Panc1 (cell line): ENCODE measurements at regions not wholly inside any gene's neighbourhood (a gene's known extent, or its start where the extent isn't known, plus 50 kb on each side); places are given as distances from the start of the nearest gene placed in this dataset.

Source experiments
- ATAC-seq: fragments of 200-7000 bp; cut with Tn5 transposase; 2 replicates; pipeline ENCODE4 v1.9.1; 2020; ENCODE audit warnings: mild to moderate bottlenecking, moderate library complexity
- BruUV-seq: library from RNA; stranded (reverse); fragments of 400-500 nt; replicated peaks from 2 replicates; lab custom pipeline; 2021; lab: Mats Ljungman, UMichigan
- CTCF ChIA-PET: fragments of 300-600 bp; sonication (Branson Sonifier 250); formaldehyde crosslinking; loops from one replicate; lab custom pipeline; 2022; ENCODE audit warnings: antibody characterized with exemption; lab: Charles Lee
- POLR2A ChIA-PET: fragments of 300-600 bp; sonication (Branson Sonifier 250); formaldehyde crosslinking; loops from one replicate; lab custom pipeline; 2022; ENCODE audit warnings: antibody characterized with exemption; lab: Charles Lee
- DNase-seq: peaks from one replicate; pipeline ENCODE4 v3.0.0-alpha.2; 2010; ENCODE audit warnings: low read depth, low spot score
- H3K27ac ChIP-seq: 2 replicates; pipeline ENCODE4 v1.5.1; 2011; ENCODE audit warnings: mild to moderate bottlenecking, low read length, inconsistent platforms
- H3K27me3 ChIP-seq: fragments of 200-500 bp; sonication (Bioruptor generic); 2 replicates; pipeline ENCODE4 v1.6.0; 2014; ENCODE audit warnings: low read length, inconsistent platforms; ENCODE audit not compliant: control insufficient read depth, insufficient read depth
- H3K36me3 ChIP-seq: fragments of 200-500 bp; sonication (Bioruptor generic); 2 replicates; pipeline ENCODE4 v1.5.1; 2014; ENCODE audit warnings: inconsistent platforms, mild to moderate bottlenecking, low read length, moderate library complexity; ENCODE audit not compliant: control insufficient read depth, insufficient read depth
- H3K4me1 ChIP-seq: 2 replicates; pipeline ENCODE4 v1.5.1; 2011; ENCODE audit warnings: inconsistent platforms, mild to moderate bottlenecking, low read length, moderate library complexity; ENCODE audit not compliant: control insufficient read depth, insufficient read depth
- H3K4me3 ChIP-seq, 2 experiments: 2 replicates each; pipeline ENCODE4 v1.5.1; 2011 to 2012; ENCODE audit warnings: low read depth in 2 of 2, low read length in 2 of 2, mild to moderate bottlenecking in 2 of 2, inconsistent platforms in 1 of 2, moderate library complexity in 1 of 2
- H3K9me3 ChIP-seq: fragments of 200-500 bp; sonication (Bioruptor generic); 2 replicates; pipeline ENCODE4 v1.5.1; 2014; ENCODE audit warnings: low read depth, mild to moderate bottlenecking, inconsistent platforms, low read length, moderate library complexity; ENCODE audit not compliant: control insufficient read depth, insufficient read depth
- CTCF ChIP-seq: fragments of 450-650 bp; IDR thresholded peaks from 2 replicates; pipeline ENCODE4 v1.5.1; 2017; ENCODE audit warnings: mild to moderate bottlenecking
- POLR2AphosphoS5 ChIP-seq: IDR thresholded peaks from 2 replicates; pipeline ENCODE4 v1.6.1; 2012; ENCODE audit warnings: mild to moderate bottlenecking, low read depth, low read length, moderate library complexity
- REST ChIP-seq, 2 experiments: IDR thresholded peaks; 2 replicates each; pipeline ENCODE4 v1.6.1; 2011 to 2012; ENCODE audit warnings: low read depth in 2 of 2, control low read depth in 1 of 2, low read length in 1 of 2, mild to moderate bottlenecking in 1 of 2, moderate library complexity in 1 of 2; ENCODE audit not compliant: insufficient read depth in 1 of 2
- SIN3A ChIP-seq: IDR thresholded peaks from 2 replicates; pipeline ENCODE4 v1.6.1; 2012; ENCODE audit warnings: low read depth, mild to moderate bottlenecking, low read length, moderate library complexity, borderline replicate concordance; ENCODE audit not compliant: insufficient read depth
- TCF7L2 ChIP-seq: IDR thresholded peaks from 2 replicates; pipeline ENCODE4 v1.6.1; 2011; ENCODE audit warnings: mild to moderate bottlenecking, low read depth, low read length, inconsistent platforms
- in situ Hi-C: cut with HindIII; loops from 2 replicates; pipeline ENCODE4 v1.10.0; 2016; ENCODE audit warnings: low sequenced_read_pairs, low pct_unique_long_range_greater_than_20kb
- intact Hi-C: fragments of 100-400 bp; cut with micrococcal nuclease; formaldehyde crosslinking; loops from one replicate; pipeline ENCODE4 v1.10.0; 2022; ENCODE audit not compliant: unreplicated experiment

- no peaks in the 10 kb centered on the region for H3K27me3 ChIP-seq
- no peak for TF ChIP-seq CTCF
- no peak for TF ChIP-seq SIN3A
- CTCF ChIA-PET, result no interaction called here
Measured at GRCh38 chr4:11693693-11694092, 265.0 kb upstream of the HS3ST1 start.

GRCh38 chr4:11691236-11691635 is 262.5 kb upstream of the HS3ST1 start:
- Histone ChIP-seq H3K27me3 (no peaks in the 10 kb centered on the region), H3K36me3 (no peaks in the 10 kb centered on the region), H3K4me3 (no peak overlapping the region), H3K9me3 (no peaks in the 10 kb centered on the region; the same call in 1 of the 2 replicates), H3K4me1 (no peaks in the 10 kb centered on the region), H3K27ac (no peak overlapping the region)
- intact Hi-C loops (no loop called here), in situ Hi-C loops (no loop called here)
- no peak for DNase-seq
- BruUV-seq, result no TSS peak
- ATAC-seq, result no peak
- CTCF ChIA-PET, result no interaction called here
- TF ChIP-seq SIN3A (no peak), POLR2AphosphoS5 (no peak), CTCF (no peak), REST (IDR thresholded peaks at IDR 0.05; ENCODE audit: insufficient read depth in 1 of 2, low read depth in 2 of 2, low read length in 1 of 2) (no peak), TCF7L2 (no peak)
- POLR2A ChIA-PET, result no interaction called here

More at GRCh38 chr4:11693693-11694092, 265.0 kb upstream of the HS3ST1 start:
- Histone ChIP-seq H3K27ac (no peak overlapping the region), H3K36me3 (no peaks in the 10 kb centered on the region), H3K4me3 (no peak overlapping the region), H3K4me1 (no peaks in the 10 kb centered on the region), H3K9me3 (no peaks in the 10 kb centered on the region; the same call in 1 of the 2 replicates)
- DNase-seq, result no peak
- in situ Hi-C loops, result no loop called here
- POLR2A ChIA-PET, result no interaction called here
- no peak for ATAC-seq
- BruUV-seq, result no TSS peak
- intact Hi-C loops, result no loop called here
